SK-N-SH (cell line): ENCODE measurements at regions not wholly inside any gene's neighbourhood (a gene's known extent, or its start where the extent isn't known, plus 50 kb on each side); places are given as distances from the start of the nearest gene placed in this dataset.

Experiments
- CTCF ChIA-PET: fragments of 300-600, 350-600 bp; formaldehyde crosslinking; extraction: SDS; loops from one replicate; lab custom pipeline; 2021; lab: Yijun Ruan, JAX
- POLR2A ChIA-PET: fragments of 350-600 bp; sonication (Branson Sonifier 250); formaldehyde crosslinking; extraction: SDS; loops from one replicate; lab custom pipeline; 2020; ENCODE audit warnings: antibody characterized with exemption, inconsistent platforms; lab: Yijun Ruan, JAX
- DNase-seq: peaks from one replicate; pipeline ENCODE4 v3.0.0; 2012
- H2AFZ ChIP-seq: fragments of 200-600 bp; sonication (generic); 2 replicates; pipeline ENCODE4 v1.8.1; 2016; ENCODE audit warnings: antibody characterized with exemption, mild to moderate bottlenecking, low read depth
- H3F3A ChIP-seq: fragments of 200-600 bp; sonication (generic); replicated peaks from 2 replicates; pipeline ENCODE3; 2016; ENCODE audit warnings: antibody characterized with exemption, mild to moderate bottlenecking; ENCODE audit not compliant: insufficient read depth
- H3K27ac ChIP-seq, 2 experiments: fragments of 200-500 bp in 1 of 2; fragments of 200-600 bp in 1 of 2; sonication (Bioruptor generic) in 1 of 2; sonication (generic), shearing (Covaris generic) in 1 of 2; 2 replicates each; pipeline versions ENCODE4 v1.5.1 to v1.6.1; 2014 to 2016; ENCODE audit warnings: low read depth in 2 of 2, inconsistent platforms in 1 of 2, low read length in 1 of 2, mild to moderate bottlenecking in 1 of 2, mixed read lengths in 1 of 2
- H3K27me3 ChIP-seq: fragments of 200-600 bp; sonication (generic), shearing (Covaris generic); 2 replicates; pipeline ENCODE4 v1.6.1; 2016; ENCODE audit warnings: mixed run types; ENCODE audit not compliant: insufficient read depth
- H3K36me3 ChIP-seq, 2 experiments: fragments of 200-500 bp in 1 of 2; fragments of 200-600 bp in 1 of 2; sonication (Bioruptor generic) in 1 of 2; sonication (generic) in 1 of 2; replicated peaks in 1 of 2; 2 replicates each; pipeline versions ENCODE3 to v1.5.1; 2014 to 2016; ENCODE audit warnings: low read length in 1 of 2, mild to moderate bottlenecking in 1 of 2; ENCODE audit not compliant: insufficient read depth in 2 of 2, control insufficient read depth in 1 of 2
- H3K4me1 ChIP-seq, 2 experiments: fragments of 200-500 bp in 1 of 2; fragments of 200-600 bp in 1 of 2; sonication (Bioruptor generic) in 1 of 2; sonication (generic), shearing (Covaris generic) in 1 of 2; 2 replicates each; pipeline versions ENCODE4 v1.5.1 to v1.6.1; 2014 to 2016; ENCODE audit warnings: low read depth in 1 of 2, low read length in 1 of 2, mixed run types in 1 of 2; ENCODE audit not compliant: insufficient read depth in 2 of 2, control insufficient read depth in 1 of 2
- H3K4me2 ChIP-seq: fragments of 200-600 bp; sonication (generic), shearing (Covaris generic); 2 replicates; pipeline ENCODE4 v1.6.1; 2017; ENCODE audit warnings: mixed run types
- H3K4me3 ChIP-seq, 2 experiments: fragments of 200-500 bp in 1 of 2; fragments of 200-600 bp in 1 of 2; sonication (Bioruptor generic) in 1 of 2; sonication (generic), shearing (Covaris generic) in 1 of 2; 2 replicates each; pipeline versions ENCODE4 v1.5.1 to v1.8.1; 2014 to 2016; ENCODE audit warnings: low read depth in 2 of 2, inconsistent platforms in 1 of 2, low read length in 1 of 2, mild to moderate bottlenecking in 1 of 2, mixed read lengths in 1 of 2, moderate library complexity in 1 of 2
- H3K79me2 ChIP-seq: fragments of 200-600 bp; sonication (generic); 2 replicates; pipeline ENCODE4 v1.8.1; 2017; ENCODE audit warnings: mild to moderate bottlenecking; ENCODE audit not compliant: insufficient read depth
- H3K9ac ChIP-seq: fragments of 200-600 bp; sonication (generic); 2 replicates; pipeline ENCODE4 v1.6.1; 2017; ENCODE audit warnings: mixed run types
- H3K9me2 ChIP-seq: fragments of 200-600 bp; sonication (generic); 2 replicates; pipeline ENCODE4 v1.6.1; 2017; ENCODE audit warnings: mixed run types
- H3K9me3 ChIP-seq: fragments of 200-600 bp; sonication (generic); 2 replicates; pipeline ENCODE4 v1.6.1; 2017; ENCODE audit warnings: mixed run types, mild to moderate bottlenecking, moderate library complexity
- H4K20me1 ChIP-seq: fragments of 200-600 bp; sonication (generic); 2 replicates; pipeline ENCODE4 v1.6.1; 2017; ENCODE audit warnings: mild to moderate bottlenecking, mixed run types; ENCODE audit not compliant: insufficient read depth
- ELF1 ChIP-seq: IDR thresholded peaks from 2 replicates; pipeline ENCODE4 v1.4.0; 2012
- EP300 ChIP-seq, 2 experiments: IDR thresholded peaks; 2 replicates each; pipeline versions ENCODE4 v1.4.0 to v1.6.1; 2012; ENCODE audit warnings: borderline replicate concordance in 1 of 2, low read depth in 1 of 2, low read length in 1 of 2
- FOSL2 ChIP-seq: IDR thresholded peaks from 2 replicates; pipeline ENCODE4 v1.4.0; 2012; ENCODE audit warnings: low read depth, mild to moderate bottlenecking, moderate library complexity, borderline replicate concordance
- FOXM1 ChIP-seq: IDR thresholded peaks from 2 replicates; pipeline ENCODE4 v1.4.0; 2012; ENCODE audit warnings: low read depth, mild to moderate bottlenecking
- GABPA ChIP-seq: IDR thresholded peaks from 2 replicates; pipeline ENCODE4 v1.4.0; 2012; ENCODE audit warnings: low read depth, mild to moderate bottlenecking
- GATA2 ChIP-seq: sonication (generic); formaldehyde crosslinking; IDR thresholded peaks from 2 replicates; pipeline ENCODE4 v1.5.0; 2020; ENCODE audit warnings: mild to moderate bottlenecking, missing genetic modification reagents
- IRF3 ChIP-seq: fragments of 150-350 bp; IDR thresholded peaks from 2 replicates; pipeline ENCODE4 v1.6.1; 2016; ENCODE audit warnings: mild to moderate bottlenecking, low read depth, low read length
- MAX ChIP-seq: IDR thresholded peaks from 2 replicates; pipeline ENCODE4 v1.4.0; 2012; ENCODE audit warnings: low read depth
- MEF2A ChIP-seq: IDR thresholded peaks from 2 replicates; pipeline ENCODE4 v1.4.0; 2012; ENCODE audit warnings: low read depth, borderline replicate concordance
- NFIC ChIP-seq: IDR thresholded peaks from 2 replicates; pipeline ENCODE4 v1.4.0; 2012; ENCODE audit warnings: borderline replicate concordance
- NRF1 ChIP-seq: IDR thresholded peaks from 2 replicates; pipeline ENCODE4 v1.6.1; 2012; ENCODE audit warnings: low read depth, mild to moderate bottlenecking, low read length
- RAD21 ChIP-seq: IDR thresholded peaks from 2 replicates; pipeline ENCODE4 v1.6.1; 2012; ENCODE audit warnings: mild to moderate bottlenecking, low read length
- RCOR1 ChIP-seq: fragments of 150-350 bp; IDR thresholded peaks from 2 replicates; pipeline ENCODE4 v1.6.1; 2017; ENCODE audit warnings: antibody characterized with exemption, low read length
- REST ChIP-seq: IDR thresholded peaks from 2 replicates; pipeline ENCODE4 v1.6.1; 2012; ENCODE audit warnings: mild to moderate bottlenecking, low read depth, low read length, moderate library complexity
- RXRA ChIP-seq: IDR thresholded peaks from 2 replicates; pipeline ENCODE4 v1.4.0; 2012; ENCODE audit warnings: low read depth, mild to moderate bottlenecking, borderline replicate concordance
- SIN3A ChIP-seq: IDR thresholded peaks from 2 replicates; pipeline ENCODE4 v1.6.1; 2012; ENCODE audit warnings: low read depth, mild to moderate bottlenecking, low read length, moderate library complexity, borderline replicate concordance
- SMC3 ChIP-seq: IDR thresholded peaks from 2 replicates; pipeline ENCODE4 v1.6.1; 2012; ENCODE audit warnings: low read depth, low read length, improper control_type of control experiment
- TCF12 ChIP-seq: IDR thresholded peaks from 2 replicates; pipeline ENCODE4 v1.4.0; 2012
- YY1 ChIP-seq: IDR thresholded peaks from 2 replicates; pipeline ENCODE4 v1.4.0; 2012; ENCODE audit warnings: low read depth, mild to moderate bottlenecking
- WGBS: methylation state at CpG from one replicate; pipeline ENCODE4 v1.1.6; 2017; ENCODE audit warnings: low lambda C conversion rate; 5-methylcytosine and 5-hydroxymethylcytosine counted together

GRCh38 chrX:127884921-127885320 lies 167.3 kb downstream of the ACTRT1 start (continued):
- TF ChIP-seq IRF3 (no peak), ELF1 (no peak), MAX (no peak), TCF12 (no peak), FOXM1 (no peak), RXRA (no peak), RAD21 (no peak), RCOR1 (no peak), MEF2A (no peak)
- TF ChIP-seq, all 33 proteins: peak for 0

GRCh38 chrX:127879585-127879984 lies 172.6 kb downstream of the ACTRT1 start:
- H3K27ac ChIP-seq: no peak overlapping the region
- POLR2A ChIA-PET: no interaction called here

GRCh38 chrX:127877318-127877717 lies 174.9 kb downstream of the ACTRT1 start:
- Histone ChIP-seq H3F3A (no peaks in the 10 kb centered on the region), H3K79me2 (no peaks in the 10 kb centered on the region), H3K27me3 (no peaks in the 10 kb centered on the region), H2AFZ (0 out of 2 replicates have a peak overlapping the region, but pooled peaks have one; percentile 52), H3K9ac (no peak overlapping the region), H4K20me1 (no peaks in the 10 kb centered on the region), H3K36me3 (no peaks in the 10 kb centered on the region), H3K9me2 (no peaks in the 10 kb centered on the region), H3K4me3 (no peak overlapping the region), H3K4me1 (no peaks in the 10 kb centered on the region), H3K27ac (no peak overlapping the region), H3K9me3 (no peaks in the 10 kb centered on the region), H3K4me2 (no peak overlapping the region)
- 8% methylated on average over 3 of the region's 3 CpGs for WGBS
- CTCF ChIA-PET: no interaction called here
- DNase-seq: no peak
- TF ChIP-seq REST (no peak), SIN3A (no peak)
- POLR2A ChIA-PET: no interaction called here

More at GRCh38 chrX:127879585-127879984, 172.6 kb downstream of the ACTRT1 start:
- Histone ChIP-seq H3K9me3 (no peaks in the 10 kb centered on the region), H3K4me2 (no peak overlapping the region), H3K36me3 (no peaks in the 10 kb centered on the region), H2AFZ (no peak overlapping the region), H3K27me3 (no peaks in the 10 kb centered on the region), H3K4me1 (no peaks in the 10 kb centered on the region), H3K4me3 (no peak overlapping the region), H4K20me1 (no peaks in the 10 kb centered on the region), H3K9ac (no peak overlapping the region), H3K79me2 (no peaks in the 10 kb centered on the region), H3F3A (no peaks in the 10 kb centered on the region), H3K9me2 (no peaks in the 10 kb centered on the region)
- DNase-seq: no peak
- WGBS: 7% methylated on average over 2 of the region's 2 CpGs
- no peak for TF ChIP-seq RXRA
- TF ChIP-seq MEF2A: no peak
- TF ChIP-seq EP300 (IDR thresholded peaks at IDR 0.05; ENCODE audit: borderline replicate concordance in 1 of 2, low read depth in 1 of 2, low read length in 1 of 2): no peak
- no peak for TF ChIP-seq YY1
- no peak for TF ChIP-seq FOSL2
- TF ChIP-seq SMC3: no peak
- no peak for TF ChIP-seq NFIC
- TF ChIP-seq FOXM1: no peak
- no peak for TF ChIP-seq NRF1
- TF ChIP-seq GABPA: no peak
- TF ChIP-seq GATA2: no peak
- TF ChIP-seq TCF12: no peak
- TF ChIP-seq RCOR1: no peak
- no peak for TF ChIP-seq MAX
- CTCF ChIA-PET: no interaction called here
